ENCODE measurements at regions not wholly inside any gene's neighbourhood (a gene's known extent, or its start where the extent isn't known, plus 50 kb on each side); places are given as distances from the start of the nearest gene placed in this dataset.

DNA sequence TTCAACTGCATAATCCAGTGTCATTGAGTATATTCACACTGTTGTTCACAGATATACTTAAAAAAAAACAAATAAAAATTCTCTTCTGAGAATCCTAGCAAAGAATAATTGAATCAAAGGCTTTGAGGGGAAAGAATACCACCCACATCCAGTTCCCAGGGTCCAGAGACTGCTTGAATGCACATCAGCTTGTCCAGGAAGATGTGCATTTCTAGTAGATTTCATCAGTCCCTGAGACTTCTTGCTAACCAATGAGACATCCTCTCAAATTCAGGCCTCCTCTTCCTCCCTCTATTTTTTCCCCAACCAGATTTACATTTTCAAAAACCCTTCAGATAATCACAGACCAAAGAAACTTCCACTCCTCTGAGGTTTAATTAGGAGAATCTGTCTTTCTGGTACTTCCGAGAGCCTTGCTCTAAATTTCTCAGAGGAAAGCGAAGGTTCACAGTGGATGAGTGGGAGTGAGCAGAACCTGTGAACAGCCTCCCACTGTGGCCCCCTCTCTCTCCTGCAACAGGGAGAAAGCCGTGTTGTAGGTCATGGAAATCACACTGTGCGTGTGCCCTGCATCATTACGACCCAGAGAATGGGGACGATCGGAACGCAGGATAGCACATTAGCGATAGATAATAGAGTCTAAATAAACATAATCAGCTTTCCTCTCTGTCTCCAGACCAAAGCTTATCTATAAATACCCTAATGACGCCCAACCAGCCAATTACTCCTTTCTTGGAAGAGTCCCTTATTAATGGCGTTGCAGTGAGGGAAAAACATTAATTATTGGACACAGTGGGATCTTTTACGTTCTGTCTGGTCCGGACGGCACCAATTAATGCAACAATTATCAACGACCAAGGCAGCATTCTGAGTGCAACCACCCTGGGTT, 212.5 kb downstream of the EMX2 start:
- TF ChIP-seq RAD21 (IDR thresholded peaks at IDR 0.05 in 1 of 2, conservative IDR thresholded peaks at IDR 0.05 in 1 of 2; ENCODE audit: low read depth in 2 of 2, low read length in 2 of 2) (no peak), GTF2F1 (IDR thresholded peaks at IDR 0.05; ENCODE audit: borderline replicate concordance, low read depth, low read length) (no peak), EZH2 (IDR thresholded peaks at IDR 0.05; ENCODE audit: low read depth, low read length, severe bottlenecking) (no peak), BACH1 (IDR thresholded peaks at IDR 0.05; ENCODE audit: low read length) (no peak), KDM1A (IDR thresholded peaks at IDR 0.05; ENCODE audit: borderline replicate concordance, low read length) (no peak), JUN (IDR thresholded peaks at IDR 0.05; ENCODE audit: low read depth, low read length) (no peak)
- H3K4me1 ChIP-seq (replicated peaks in 1 of 4; ENCODE audit: control insufficient read depth in 3 of 4, insufficient read depth in 4 of 4, low read length in 3 of 4) = peaks cover 0 to 5% (median 0%) of the 10 kb centered on the region in 4 experiments; a peak in 1 of 7 replicates
- no peak overlapping the region for H3K9ac ChIP-seq (replicated peaks in 1 of 4; ENCODE audit: extremely low read depth in 1 of 4, low read depth in 3 of 4, low read length in 3 of 4)
- POLR2A ChIA-PET (ENCODE audit: partially characterized antibody) = no interaction called here
- no peak overlapping the region for H3K27ac ChIP-seq (ENCODE audit: low read depth, low read length)
- H3K9me3 ChIP-seq (ENCODE audit: insufficient read depth in 2 of 2, low read depth in 1 of 2, low read length in 1 of 2) = no peaks in the 10 kb centered on the region
- H4K5ac ChIP-seq (ENCODE audit: insufficient read length, low read depth, low read length) = no peak overlapping the region
- H3K23ac ChIP-seq (ENCODE audit: insufficient read length) = no peak overlapping the region
- no peak overlapping the region for H2BK120ac ChIP-seq (replicated peaks; ENCODE audit: low read depth, low read length)
- H2BK5ac ChIP-seq (ENCODE audit: low read depth, low read length) = no peak overlapping the region
- CTCF ChIA-PET (ENCODE audit: partially characterized antibody) = interaction anchor here (0.9 to 1.6 kb wide), 3 partner anchors 9 to 176 kb away, joined by 3 read pairs; no protein-coding TSS in a partner anchor
- no peak overlapping the region for H4K91ac ChIP-seq (replicated peaks; ENCODE audit: insufficient read length, low read length)
- 94% methylated on average over 15 of the region's 15 CpGs; no CpG with 5 or more reads in 1 of the 2 experiments for WGBS, 2 experiments (ENCODE audit: extremely low coverage in 1 of 2, insufficient coverage in 1 of 2, insufficient read length in 1 of 2, insufficient replicate concordance in 2 of 2, low coverage in 1 of 2, low lambda C conversion rate in 2 of 2, missing lambda C conversion rate in 1 of 2)
- H2BK20ac ChIP-seq (ENCODE audit: low read length) = no peak overlapping the region
- no peaks in the 10 kb centered on the region for H3K23me2 ChIP-seq (ENCODE audit: low read depth, low read length)
- FAIRE-seq = no peak
- no peaks in the 10 kb centered on the region for H3K79me1 ChIP-seq (ENCODE audit: low read depth, low read length)
- H3K14ac ChIP-seq (ENCODE audit: insufficient read length) = no peak overlapping the region
- no peaks in the 10 kb centered on the region for H3K36me3 ChIP-seq (ENCODE audit: control insufficient read depth in 2 of 4, insufficient read depth in 4 of 4, low read length in 3 of 4)
- no peak overlapping the region for H2BK12ac ChIP-seq (ENCODE audit: low read depth, low read length)
- no peak overlapping the region for H3K4me3 ChIP-seq (ENCODE audit: extremely low read depth in 1 of 4, insufficient read depth in 2 of 4, low read depth in 3 of 4, low read length in 4 of 4)
- no peak overlapping the region for H4K8ac ChIP-seq (ENCODE audit: extremely low read depth, insufficient read depth, low read length)
- H2BK15ac ChIP-seq (ENCODE audit: low read length) = no peak overlapping the region
- no peak overlapping the region for H3K18ac ChIP-seq (ENCODE audit: extremely low read depth, low read length)
- H3K79me2 ChIP-seq (ENCODE audit: control insufficient read depth in 1 of 2, insufficient read depth in 2 of 2, low read length in 2 of 2) = no peaks in the 10 kb centered on the region
- H3K4me2 ChIP-seq (ENCODE audit: insufficient read depth in 1 of 2, low read depth in 2 of 2, low read length in 2 of 2) = no peak overlapping the region
- no peak overlapping the region for H3K4ac ChIP-seq (replicated peaks; ENCODE audit: insufficient read length, low read depth, low read length)
- no peak for DNase-seq (ENCODE audit: low read depth in 1 of 2, low spot score in 2 of 2)
- H2AFZ ChIP-seq (ENCODE audit: low read length) = peak overlapping the region; percentile 70; the same call in 1 of the 2 replicates
- H3K27me3 ChIP-seq (replicated peaks in 1 of 4; ENCODE audit: control insufficient read depth in 3 of 4, extremely low read depth in 1 of 4, insufficient read depth in 3 of 4, low read length in 3 of 4) = no peaks in the 10 kb centered on the region
- no peak overlapping the region for H2AK5ac ChIP-seq (ENCODE audit: low read depth, low read length)
- H4K20me1 ChIP-seq (replicated peaks in 1 of 2; ENCODE audit: control insufficient read depth in 1 of 2, insufficient read depth in 2 of 2, low read length in 2 of 2) = no peaks in the 10 kb centered on the region
- no peak overlapping the region for H3K56ac ChIP-seq (replicated peaks; ENCODE audit: insufficient read length, low read depth, low read length)

All from H1 (cell line).